ENCODE measurements at regions not wholly inside any gene's neighbourhood (a gene's known extent, or its start where the extent isn't known, plus 50 kb on each side); places are given as distances from the start of the nearest gene placed in this dataset.
"Not testable (repeated sequence)": the region's sequence is repeated elsewhere in the genome, so short reads cannot be mapped to it uniquely, and the experiment has no call there.

GRCh38 chrX:39275500-39276068 is 474.3 kb downstream of the MID1IP1 start:
- no peak overlapping the region for H3K4me2 ChIP-seq (ENCODE audit: low read depth, low read length)
- no peak overlapping the region for H2AK5ac ChIP-seq (ENCODE audit: low read depth, low read length)
- H3K56ac ChIP-seq (ENCODE audit: extremely low read depth, insufficient read depth, low read length) = no peak overlapping the region
- in situ Hi-C loops (cut with MboI; ENCODE audit: low sequenced_read_pairs) (no loop called here), intact Hi-C loops (cut with micrococcal nuclease) (no loop called here), dilution Hi-C loops (cut with HindIII; ENCODE audit: low sequenced_read_pairs, unreplicated experiment) (no loop called here)
- no peak overlapping the region for H2BK120ac ChIP-seq (ENCODE audit: low read depth, low read length)
- H3K79me1 ChIP-seq (ENCODE audit: low read depth in 1 of 2, low read length in 2 of 2) = no peaks in the 10 kb centered on the region
- no peak overlapping the region for H2BK15ac ChIP-seq (ENCODE audit: low read depth, low read length)
- H3K18ac ChIP-seq (ENCODE audit: low read depth, low read length) = no peak overlapping the region
- H2BK20ac ChIP-seq (ENCODE audit: low read depth, low read length) = no peak overlapping the region
- no peaks in the 10 kb centered on the region for H4K20me1 ChIP-seq (ENCODE audit: insufficient read depth, low read length)
- no peak overlapping the region for H3K9ac ChIP-seq (ENCODE audit: low read depth, low read length)
- no TSS peak for BruUV-seq (replicated peaks)
- no peak overlapping the region for H4K5ac ChIP-seq (ENCODE audit: low read depth, low read length)
- no peak overlapping the region for H4K91ac ChIP-seq (ENCODE audit: insufficient read depth, low read depth, low read length)
- H3K4me3 ChIP-seq (ENCODE audit: insufficient read depth, low read depth, low read length) = no peak overlapping the region
- no peak overlapping the region for H2AFZ ChIP-seq (replicated peaks; ENCODE audit: low read length, poor library complexity)
- no peak overlapping the region for H2BK5ac ChIP-seq (ENCODE audit: low read depth, low read length, poor library complexity, severe bottlenecking)
- no peak overlapping the region for H3K14ac ChIP-seq (replicated peaks; ENCODE audit: low read depth, low read length)
- H3K27ac ChIP-seq (ENCODE audit: insufficient read depth, low read length) = no peak overlapping the region
- no peaks in the 10 kb centered on the region for H3K9me1 ChIP-seq (ENCODE audit: insufficient read depth, low read length)
- ATAC-seq (ENCODE audit: low read depth) (no peak), DNase-seq (no peak)
- no peak for TF ChIP-seq MAFK (IDR thresholded peaks at IDR 0.05; ENCODE audit: low read depth, low read length)
- no peaks in the 10 kb centered on the region for H3K36me3 ChIP-seq (ENCODE audit: control insufficient read depth, insufficient read depth, low read length)
- H4K8ac ChIP-seq (ENCODE audit: low read depth in 2 of 2, low read length in 2 of 2) = no peak overlapping the region
- H2AK9ac ChIP-seq (replicated peaks; ENCODE audit: low read depth, low read length, poor library complexity) = no peak overlapping the region
- ChIA-PET POLR2A (ENCODE audit: unreplicated experiment) (no interaction called here), CTCF (no interaction called here)
- H3K27me3 ChIP-seq (ENCODE audit: control insufficient read depth, insufficient read depth, low read length) = no peaks in the 10 kb centered on the region
- H3K4ac ChIP-seq (ENCODE audit: low read depth, low read length) = no peak overlapping the region
- H3K4me1 ChIP-seq (ENCODE audit: control insufficient read depth, insufficient read depth, low read length) = no peaks in the 10 kb centered on the region
- H3K23ac ChIP-seq (ENCODE audit: low read depth, low read length) = no peak overlapping the region
- no peaks in the 10 kb centered on the region for H3K9me3 ChIP-seq (ENCODE audit: control insufficient read depth, insufficient read depth, low read length)
- WGBS, 2 experiments (ENCODE audit: extremely low coverage in 2 of 2, insufficient read length in 1 of 2) = 80% methylated on average over 1 of the region's 23 CpGs; no CpG with 5 or more reads in 1 of the 2 experiments

DNA sequence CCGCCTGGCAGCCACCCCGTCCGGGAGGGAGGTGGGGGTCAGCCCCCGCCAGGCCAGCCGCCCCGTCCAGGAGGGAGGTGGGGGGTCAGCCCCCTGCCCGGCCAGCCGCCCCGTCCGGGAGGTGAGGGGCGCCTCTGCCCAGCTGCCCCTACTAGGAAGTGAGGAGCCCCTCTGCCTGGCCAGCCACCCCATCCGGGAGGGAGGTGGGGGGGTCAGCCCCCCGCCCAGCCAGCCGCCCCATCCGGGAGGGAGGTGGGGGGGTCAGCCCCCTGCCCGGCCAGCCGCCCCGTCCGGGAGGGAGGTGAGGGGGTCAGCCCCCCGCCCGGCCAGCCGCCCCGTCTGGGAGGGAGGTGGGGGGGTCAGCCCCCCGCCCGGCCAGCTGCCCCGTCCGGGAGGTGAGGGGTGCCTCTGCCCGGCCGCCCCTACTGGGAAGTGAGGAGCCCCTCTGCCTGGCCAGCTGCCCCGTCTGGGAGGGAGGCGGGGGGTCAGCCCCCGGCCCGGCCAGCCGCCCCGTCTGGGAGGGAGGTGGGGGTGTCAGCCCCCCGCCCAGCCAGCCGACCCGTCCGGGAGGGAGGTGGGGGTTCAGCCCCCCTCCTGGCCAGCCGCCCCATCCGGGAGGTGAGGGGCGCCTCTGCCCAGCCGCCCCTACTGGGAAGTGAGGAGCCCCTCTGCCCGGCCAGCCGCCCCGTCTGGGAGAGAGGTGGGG is 476.6 kb downstream of the MID1IP1 start:
- POLR2A ChIA-PET (ENCODE audit: unreplicated experiment); H2BK20ac ChIP-seq (ENCODE audit: low read depth, low read length); H3K9me3 ChIP-seq (ENCODE audit: control insufficient read depth, insufficient read depth, low read length); dilution Hi-C loops (cut with HindIII; ENCODE audit: low sequenced_read_pairs, unreplicated experiment); H2AK9ac ChIP-seq (replicated peaks; ENCODE audit: low read depth, low read length, poor library complexity); H4K20me1 ChIP-seq (ENCODE audit: insufficient read depth, low read length); H3K9me1 ChIP-seq (ENCODE audit: insufficient read depth, low read length); H2BK5ac ChIP-seq (ENCODE audit: low read depth, low read length, poor library complexity, severe bottlenecking); H3K56ac ChIP-seq (ENCODE audit: extremely low read depth, insufficient read depth, low read length); H3K36me3 ChIP-seq (ENCODE audit: control insufficient read depth, insufficient read depth, low read length); H3K18ac ChIP-seq (ENCODE audit: low read depth, low read length); H3K14ac ChIP-seq (replicated peaks; ENCODE audit: low read depth, low read length); H2BK120ac ChIP-seq (ENCODE audit: low read depth, low read length); H3K4me3 ChIP-seq (ENCODE audit: insufficient read depth, low read depth, low read length); H3K4me2 ChIP-seq (ENCODE audit: low read depth, low read length); H4K5ac ChIP-seq (ENCODE audit: low read depth, low read length); H3K4ac ChIP-seq (ENCODE audit: low read depth, low read length); H4K91ac ChIP-seq (ENCODE audit: insufficient read depth, low read depth, low read length); H2AFZ ChIP-seq (replicated peaks; ENCODE audit: low read length, poor library complexity); intact Hi-C loops (cut with micrococcal nuclease); H3K9ac ChIP-seq (ENCODE audit: low read depth, low read length); H4K8ac ChIP-seq (ENCODE audit: low read depth in 2 of 2, low read length in 2 of 2); H2BK15ac ChIP-seq (ENCODE audit: low read depth, low read length); H3K27me3 ChIP-seq (ENCODE audit: control insufficient read depth, insufficient read depth, low read length); H2AK5ac ChIP-seq (ENCODE audit: low read depth, low read length); ATAC-seq (ENCODE audit: low read depth); CTCF ChIA-PET; DNase-seq; BruUV-seq (replicated peaks); H3K4me1 ChIP-seq (ENCODE audit: control insufficient read depth, insufficient read depth, low read length); H3K27ac ChIP-seq (ENCODE audit: insufficient read depth, low read length); H3K23ac ChIP-seq (ENCODE audit: low read depth, low read length); in situ Hi-C loops (cut with MboI; ENCODE audit: low sequenced_read_pairs); H3K79me1 ChIP-seq (ENCODE audit: low read depth in 1 of 2, low read length in 2 of 2): not testable (repeated sequence)
- WGBS, 2 experiments (ENCODE audit: extremely low coverage in 2 of 2, insufficient read length in 1 of 2) = no CpG with 5 or more reads among the region's 46 CpGs

All from IMR-90 (cell line).